H1 (cell line): ENCODE measurements at regions not wholly inside any gene's neighbourhood (a gene's known extent, or its start where the extent isn't known, plus 50 kb on each side); places are given as distances from the start of the nearest gene placed in this dataset.

Source experiments
- CTCF ChIA-PET: fragments of 300-600 bp; sonication (Branson Sonifier 250); formaldehyde crosslinking; loops from one replicate; lab custom pipeline; 2021; ENCODE audit not compliant: partially characterized antibody; lab: Charles Lee
- POLR2A ChIA-PET: fragments of 300-600 bp; sonication (Branson Sonifier 250); formaldehyde crosslinking; loops from one replicate; lab custom pipeline; 2021; ENCODE audit warnings: inconsistent platforms; ENCODE audit not compliant: partially characterized antibody; lab: Charles Lee
- DNase-seq, 2 experiments: peaks; one replicate each; pipeline versions ENCODE4 v3.0.0 to v3.0.0-alpha.2; 2010 to 2022; ENCODE audit warnings: low spot score in 2 of 2, low read depth in 1 of 2, mixed read lengths in 1 of 2
- FAIRE-seq: peaks from 2 replicates; lab custom pipeline; 2011; peaks lifted over from hg19 to GRCh38; lab: Jason Lieb, UNC
- H2AFZ ChIP-seq: 2 replicates; pipeline ENCODE4 v1.8.1; 2012; ENCODE audit warnings: low read length, inconsistent platforms
- H2AK5ac ChIP-seq: 2 replicates; pipeline ENCODE4 v1.6.1; 2013; ENCODE audit warnings: low read depth, low read length
- H2BK120ac ChIP-seq: replicated peaks from 2 replicates; pipeline ENCODE3; 2013; ENCODE audit warnings: low read depth, low read length, inconsistent platforms
- H2BK12ac ChIP-seq: 2 replicates; pipeline ENCODE4 v1.6.1; 2013; ENCODE audit warnings: low read depth, low read length
- H2BK15ac ChIP-seq: 2 replicates; pipeline ENCODE4 v1.6.1; 2013; ENCODE audit warnings: low read length
- H2BK20ac ChIP-seq: 2 replicates; pipeline ENCODE4 v1.6.1; 2013; ENCODE audit warnings: low read length
- H2BK5ac ChIP-seq: 2 replicates; pipeline ENCODE4 v1.6.1; 2013; ENCODE audit warnings: low read depth, low read length
- H3K14ac ChIP-seq: 2 replicates; pipeline ENCODE4 v1.6.1; 2013; ENCODE audit warnings: inconsistent platforms; ENCODE audit not compliant: insufficient read length
- H3K18ac ChIP-seq: 2 replicates; pipeline ENCODE4 v1.6.1; 2013; ENCODE audit warnings: low read length; ENCODE audit errors: extremely low read depth
- H3K23ac ChIP-seq: 2 replicates; pipeline ENCODE4 v1.6.1; 2013; ENCODE audit warnings: inconsistent platforms; ENCODE audit not compliant: insufficient read length
- H3K23me2 ChIP-seq: 2 replicates; pipeline ENCODE4 v1.6.1; 2013; ENCODE audit warnings: low read depth, low read length
- H3K27ac ChIP-seq: 2 replicates; pipeline ENCODE4 v1.6.1; 2011; ENCODE audit warnings: low read depth, low read length, inconsistent platforms
- H3K27me3 ChIP-seq, 4 experiments: replicated peaks in 1 of 4; 1 replicate in 1 of 4; 2 replicates in 3 of 4; pipeline versions ENCODE4 v1.6.1 to v1.8.1; 2011 to 2013; ENCODE audit warnings: low read length in 3 of 4, mild to moderate bottlenecking in 3 of 4, inconsistent platforms in 2 of 4, mixed read lengths in 2 of 4, moderate library complexity in 1 of 4; ENCODE audit not compliant: control insufficient read depth in 3 of 4, insufficient read depth in 3 of 4; ENCODE audit errors: extremely low read depth in 1 of 4
- H3K36me3 ChIP-seq, 4 experiments: 2 replicates each; pipeline versions ENCODE4 v1.6.1 to v1.8.1; 2011 to 2013; ENCODE audit warnings: mild to moderate bottlenecking in 4 of 4, low read length in 3 of 4, moderate library complexity in 2 of 4, control low read depth in 1 of 4, inconsistent platforms in 1 of 4; ENCODE audit not compliant: insufficient read depth in 4 of 4, control insufficient read depth in 2 of 4
- H3K4ac ChIP-seq: replicated peaks from 2 replicates; pipeline ENCODE3; 2013; ENCODE audit warnings: low read length, low read depth, mixed read lengths, inconsistent platforms; ENCODE audit not compliant: insufficient read length
- H3K4me1 ChIP-seq, 4 experiments: replicated peaks in 1 of 4; 1 replicate in 1 of 4; 2 replicates in 3 of 4; pipeline versions ENCODE4 v1.6.1 to v1.8.1; 2011 to 2013; ENCODE audit warnings: low read length in 3 of 4, inconsistent platforms in 2 of 4, mixed read lengths in 1 of 4; ENCODE audit not compliant: insufficient read depth in 4 of 4, control insufficient read depth in 3 of 4
- H3K4me2 ChIP-seq, 2 experiments: 2 replicates each; pipeline versions ENCODE4 v1.6.1 to v1.8.1; 2011 to 2013; ENCODE audit warnings: low read depth in 2 of 2, low read length in 2 of 2, control low read depth in 1 of 2, inconsistent platforms in 1 of 2, mild to moderate bottlenecking in 1 of 2; ENCODE audit not compliant: insufficient read depth in 1 of 2
- H3K4me3 ChIP-seq, 4 experiments: fragments of 200-600, 300-600 bp in 1 of 4; sonication (generic), shearing (Covaris generic), sonication (Bioruptor Twin) in 1 of 4; 2 replicates each; pipeline versions ENCODE4 v1.5.1 to v1.8.1; 2011 to 2016; ENCODE audit warnings: low read length in 4 of 4, low read depth in 3 of 4, control low read depth in 2 of 4, inconsistent platforms in 2 of 4, mild to moderate bottlenecking in 2 of 4, mixed read lengths in 1 of 4, moderate library complexity in 1 of 4; ENCODE audit not compliant: insufficient read depth in 2 of 4; ENCODE audit errors: extremely low read depth in 1 of 4
- H3K56ac ChIP-seq: replicated peaks from 2 replicates; pipeline ENCODE3; 2013; ENCODE audit warnings: low read depth, mild to moderate bottlenecking, mixed read lengths, low read length, inconsistent platforms; ENCODE audit not compliant: insufficient read length
- H3K79me1 ChIP-seq: 2 replicates; pipeline ENCODE4 v1.6.1; 2013; ENCODE audit warnings: low read depth, low read length, control low read depth
- H3K79me2 ChIP-seq, 2 experiments: 2 replicates each; pipeline versions ENCODE4 v1.6.1 to v1.8.1; 2012 to 2013; ENCODE audit warnings: low read length in 2 of 2, mild to moderate bottlenecking in 2 of 2, inconsistent platforms in 1 of 2; ENCODE audit not compliant: insufficient read depth in 2 of 2, control insufficient read depth in 1 of 2
- H3K9ac ChIP-seq, 4 experiments: replicated peaks in 1 of 4; 1 replicate in 1 of 4; 2 replicates in 3 of 4; pipeline versions ENCODE4 v1.6.1 to v1.8.1; 2011 to 2013; ENCODE audit warnings: low read depth in 3 of 4, low read length in 3 of 4, control low read depth in 2 of 4, mild to moderate bottlenecking in 2 of 4, moderate library complexity in 2 of 4, inconsistent platforms in 1 of 4; ENCODE audit errors: extremely low read depth in 1 of 4
- H3K9me3 ChIP-seq, 2 experiments: 2 replicates each; pipeline versions ENCODE4 v1.6.1 to v1.8.1; 2012 to 2013; ENCODE audit warnings: mild to moderate bottlenecking in 2 of 2, moderate library complexity in 2 of 2, control low read depth in 1 of 2, inconsistent platforms in 1 of 2, low read depth in 1 of 2, low read length in 1 of 2, mixed read lengths in 1 of 2; ENCODE audit not compliant: insufficient read depth in 2 of 2
- H4K20me1 ChIP-seq, 2 experiments: replicated peaks in 1 of 2; 2 replicates each; pipeline versions ENCODE3 to v1.8.1; 2011 to 2013; ENCODE audit warnings: inconsistent platforms in 2 of 2, low read length in 2 of 2, mild to moderate bottlenecking in 1 of 2; ENCODE audit not compliant: insufficient read depth in 2 of 2, control insufficient read depth in 1 of 2
- H4K5ac ChIP-seq: 2 replicates; pipeline ENCODE4 v1.6.1; 2013; ENCODE audit warnings: low read length, low read depth, mixed read lengths, inconsistent platforms; ENCODE audit not compliant: insufficient read length
- H4K8ac ChIP-seq: 2 replicates; pipeline ENCODE4 v1.8.0; 2013; ENCODE audit warnings: mild to moderate bottlenecking, moderate library complexity, low read length, inconsistent platforms; ENCODE audit not compliant: insufficient read depth; ENCODE audit errors: extremely low read depth
- H4K91ac ChIP-seq: replicated peaks from 2 replicates; pipeline ENCODE3; 2013; ENCODE audit warnings: low read length, mixed read lengths, inconsistent platforms; ENCODE audit not compliant: insufficient read length
- CREB1 ChIP-seq: IDR thresholded peaks from 2 replicates; pipeline ENCODE4 v1.6.1; 2012; ENCODE audit warnings: inconsistent platforms
- EP300 ChIP-seq, 2 experiments: IDR thresholded peaks; 1 replicate in 1 of 2; 2 replicates in 1 of 2; pipeline ENCODE4 v1.6.1; 2011 to 2012; ENCODE audit warnings: low read depth in 2 of 2, low read length in 2 of 2, mild to moderate bottlenecking in 2 of 2, borderline replicate concordance in 1 of 2, inconsistent platforms in 1 of 2, moderate library complexity in 1 of 2
- EZH2 ChIP-seq: fragments of 200-600 bp; sonication (generic); IDR thresholded peaks from 2 replicates; pipeline ENCODE4 v1.7.1; 2012; ENCODE audit warnings: low read depth, mild to moderate bottlenecking, moderate library complexity, low read length, inconsistent platforms; ENCODE audit not compliant: severe bottlenecking
- GABPA ChIP-seq: IDR thresholded peaks from 2 replicates; pipeline ENCODE4 v1.6.1; 2011; ENCODE audit warnings: mild to moderate bottlenecking, low read length, moderate library complexity, borderline replicate concordance; ENCODE audit not compliant: insufficient read depth
- MAFK ChIP-seq: IDR thresholded peaks from 2 replicates; pipeline ENCODE4 v1.6.1; 2012; ENCODE audit warnings: low read depth, mild to moderate bottlenecking, improper control_type of control experiment, low read length
- POLR2A ChIP-seq, 2 experiments: IDR thresholded peaks; 1 replicate in 1 of 2; 2 replicates in 1 of 2; pipeline ENCODE4 v1.6.1; 2011; ENCODE audit warnings: low read depth in 2 of 2, low read length in 2 of 2, mild to moderate bottlenecking in 2 of 2; ENCODE audit errors: control extremely low read depth in 1 of 2
- POU5F1 ChIP-seq: IDR thresholded peaks from 2 replicates; pipeline ENCODE4 v1.6.1; 2011; ENCODE audit warnings: low read depth, mild to moderate bottlenecking, low read length, moderate library complexity
- RFX5 ChIP-seq: IDR thresholded peaks from 2 replicates; pipeline ENCODE4 v1.6.1; 2011; ENCODE audit warnings: low read depth, low read length, improper control_type of control experiment, borderline replicate concordance
- RXRA ChIP-seq: IDR thresholded peaks from 2 replicates; pipeline ENCODE4 v1.6.1; 2011; ENCODE audit warnings: low read depth, mild to moderate bottlenecking, low read length, moderate library complexity; ENCODE audit not compliant: insufficient read depth
- SP1 ChIP-seq: IDR thresholded peaks from 2 replicates; pipeline ENCODE4 v1.6.1; 2011; ENCODE audit warnings: low read depth, low read length
- SRF ChIP-seq: IDR thresholded peaks from 2 replicates; pipeline ENCODE4 v1.6.1; 2011; ENCODE audit warnings: mild to moderate bottlenecking, low read depth, low read length, moderate library complexity
- TAF1 ChIP-seq: IDR thresholded peaks from 2 replicates; pipeline ENCODE4 v1.6.1; 2011; ENCODE audit warnings: mild to moderate bottlenecking, low read depth, low read length
- TCF12 ChIP-seq: IDR thresholded peaks from 2 replicates; pipeline ENCODE4 v1.6.1; 2011; ENCODE audit warnings: low read depth, mild to moderate bottlenecking, low read length
- WGBS, 2 experiments: shearing (Covaris generic) in 1 of 2; methylation state at CpG; one replicate each; pipeline versions ENCODE4 v1.1.6 to v1.1.7; 2013 to 2015; ENCODE audit warnings: low lambda C conversion rate in 2 of 2, mixed read lengths in 2 of 2, inconsistent platforms in 1 of 2, low coverage in 1 of 2, missing lambda C conversion rate in 1 of 2; ENCODE audit not compliant: insufficient replicate concordance in 2 of 2, insufficient coverage in 1 of 2, insufficient read length in 1 of 2; ENCODE audit errors: extremely low coverage in 1 of 2, missing lambda C conversion rate in 1 of 2; 5-methylcytosine and 5-hydroxymethylcytosine counted together

- no peak overlapping the region for H3K14ac ChIP-seq
- no peaks in the 10 kb centered on the region for H3K79me1 ChIP-seq
- DNase-seq = no peak
- no peak overlapping the region for H3K9ac ChIP-seq
- no peak overlapping the region for H2AFZ ChIP-seq
- no peak overlapping the region for H4K5ac ChIP-seq
- H4K20me1 ChIP-seq = no peaks in the 10 kb centered on the region
- no peak overlapping the region for H2AK5ac ChIP-seq
- H3K4me1 ChIP-seq = peaks cover 4 to 14% (median 8%) of the 10 kb centered on the region in 4 experiments
- no peak overlapping the region for H3K4me3 ChIP-seq
- no peak overlapping the region for H2BK12ac ChIP-seq
- no peak overlapping the region for H3K56ac ChIP-seq
- H2BK5ac ChIP-seq = no peak overlapping the region
- H4K91ac ChIP-seq = no peak overlapping the region
- peaks cover 2% of the 10 kb centered on the region in 2 experiments; a peak in 2 of 4 replicates for H3K9me3 ChIP-seq
- no peak overlapping the region for H2BK120ac ChIP-seq
- H3K27me3 ChIP-seq = no peaks in the 10 kb centered on the region
- H3K4me2 ChIP-seq = no peak overlapping the region
- H3K4ac ChIP-seq = no peak overlapping the region
- no peak overlapping the region for H3K27ac ChIP-seq
- no peak overlapping the region for H3K18ac ChIP-seq
- no peak overlapping the region for H2BK20ac ChIP-seq
- WGBS, 2 experiments = 81% methylated on average over 2 of the region's 2 CpGs; no CpG with 5 or more reads in 1 of the 2 experiments
- no peaks in the 10 kb centered on the region for H3K79me2 ChIP-seq
- no peaks in the 10 kb centered on the region for H3K23me2 ChIP-seq
- no peak overlapping the region for H3K23ac ChIP-seq
- FAIRE-seq = no peak
- ChIA-PET POLR2A (interaction anchor here (0.6 kb wide), 1 partner anchor 18 kb away, joined by 3 read pairs; no protein-coding TSS in a partner anchor), CTCF (interaction anchor here (5.7 kb wide), 1 partner anchor 144 kb away, joined by 58 read pairs; no protein-coding TSS in a partner anchor)
- no peak overlapping the region for H4K8ac ChIP-seq
- H2BK15ac ChIP-seq = no peak overlapping the region
- peaks cover 0 to 2% (median 0%) of the 10 kb centered on the region in 4 experiments; a peak in 1 of 8 replicates for H3K36me3 ChIP-seq
- TF ChIP-seq POLR2A (IDR thresholded peaks at IDR 0.05; ENCODE audit: control extremely low read depth in 1 of 2, low read depth in 2 of 2, low read length in 2 of 2) (no peak), GABPA (no peak), EZH2 (no peak), RFX5 (no peak), MAFK (no peak), RXRA (no peak), TCF12 (no peak), EP300 (IDR thresholded peaks at IDR 0.05; ENCODE audit: borderline replicate concordance in 1 of 2, low read depth in 2 of 2, low read length in 2 of 2) (no peak), SRF (no peak), CREB1 (no peak), TAF1 (no peak), POU5F1 (no peak), SP1 (no peak)
Measured at GRCh38 chr13:33934343-33934742, 116.4 kb downstream of the RFC3 start.
